Ovary (tissue), 3 donors: ENCODE measurements at regions not wholly inside any gene's neighbourhood (a gene's known extent, or its start where the extent isn't known, plus 50 kb on each side); places are given as distances from the start of the nearest gene placed in this dataset.

Experiments used
- CTCF ChIP-seq, 3 donors: fragments of 450-650 bp in 2 of 3; fragments of 200-600 bp in 1 of 3; IDR thresholded peaks; one replicate each; pipeline versions ENCODE4 v1.5.1 to v1.8.0; 2016 to 2022; ENCODE audit warnings: antibody characterized with exemption in 3 of 3, mild to moderate bottlenecking in 1 of 3
- POLR2A ChIP-seq: fragments of 450-650 bp; IDR thresholded peaks from one replicate; pipeline ENCODE4 v1.6.1; 2017; ENCODE audit warnings: antibody characterized with exemption, mild to moderate bottlenecking, moderate library complexity
- donor health status: DM: no; HTN: no; CAD: no.

GRCh38 chr16:63922560-63922959, 1199.3 kb downstream of the CDH11 start:
- no peak for TF ChIP-seq CTCF (IDR thresholded peaks at IDR 0.05)
- no peak for TF ChIP-seq POLR2A
